ENCODE measurements at regions not wholly inside any gene's neighbourhood (a gene's known extent, or its start where the extent isn't known, plus 50 kb on each side); places are given as distances from the start of the nearest gene placed in this dataset.
"Not testable (repeated sequence)": the region's sequence is repeated elsewhere in the genome, so short reads cannot be mapped to it uniquely, and the experiment has no call there.

- DNase-seq (ENCODE audit: low spot score in 2 of 2) = peak in 1 of 2 donors; percentile 58
- intact Hi-C loops (cut with DNase I; ENCODE audit: low total_unique reads) = no loop called here
- H3K4me3 ChIP-seq (ENCODE audit: low read depth, poor library complexity, severe bottlenecking) = peak overlapping the region; percentile 19
- TF ChIP-seq, protein P1, sequence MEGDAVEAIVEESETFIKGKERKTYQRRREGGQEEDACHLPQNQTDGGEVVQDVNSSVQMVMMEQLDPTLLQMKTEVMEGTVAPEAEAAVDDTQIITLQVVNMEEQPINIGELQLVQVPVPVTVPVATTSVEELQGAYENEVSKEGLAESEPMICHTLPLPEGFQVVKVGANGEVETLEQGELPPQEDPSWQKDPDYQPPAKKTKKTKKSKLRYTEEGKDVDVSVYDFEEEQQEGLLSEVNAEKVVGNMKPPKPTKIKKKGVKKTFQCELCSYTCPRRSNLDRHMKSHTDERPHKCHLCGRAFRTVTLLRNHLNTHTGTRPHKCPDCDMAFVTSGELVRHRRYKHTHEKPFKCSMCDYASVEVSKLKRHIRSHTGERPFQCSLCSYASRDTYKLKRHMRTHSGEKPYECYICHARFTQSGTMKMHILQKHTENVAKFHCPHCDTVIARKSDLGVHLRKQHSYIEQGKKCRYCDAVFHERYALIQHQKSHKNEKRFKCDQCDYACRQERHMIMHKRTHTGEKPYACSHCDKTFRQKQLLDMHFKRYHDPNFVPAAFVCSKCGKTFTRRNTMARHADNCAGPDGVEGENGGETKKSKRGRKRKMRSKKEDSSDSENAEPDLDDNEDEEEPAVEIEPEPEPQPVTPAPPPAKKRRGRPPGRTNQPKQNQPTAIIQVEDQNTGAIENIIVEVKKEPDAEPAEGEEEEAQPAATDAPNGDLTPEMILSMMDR (IDR thresholded peaks at IDR 0.05) = no peak
- TF ChIP-seq POLR2A (IDR thresholded peaks at IDR 0.05) = no peak
- WGBS, 2 donors = 1 to 2% methylated on average over 34 of the region's 34 CpGs
These were observed 67.9 kb upstream of the USP15 start for GRCh38 chr12:62192180-62192902.

- intact Hi-C loops (cut with DNase I; ENCODE audit: low total_unique reads) = no loop called here
- TF ChIP-seq, protein P1 (IDR thresholded peaks at IDR 0.05) = no peak
- no peak for TF ChIP-seq POLR2A (IDR thresholded peaks at IDR 0.05)
- H3K4me3 ChIP-seq (ENCODE audit: low read depth, poor library complexity, severe bottlenecking) = no peak overlapping the region
- 16 to 19% methylated on average over 7 of the region's 7 CpGs for WGBS, 2 donors
- no peak for DNase-seq (ENCODE audit: low spot score in 2 of 2)
These were observed 67.3 kb upstream of the USP15 start for GRCh38 chr12:62192903-62193250.

- WGBS, 2 donors = 19 to 29% methylated on average over 1 of the region's 1 CpG
- H3K4me3 ChIP-seq (ENCODE audit: low read depth, poor library complexity, severe bottlenecking) = no peak overlapping the region
- intact Hi-C loops (cut with DNase I; ENCODE audit: low total_unique reads) = no loop called here
- no peak for DNase-seq (ENCODE audit: low spot score in 2 of 2)
- TF ChIP-seq, protein P1 (IDR thresholded peaks at IDR 0.05) = no peak
- no peak for TF ChIP-seq POLR2A (IDR thresholded peaks at IDR 0.05)
These were observed 66.2 kb upstream of the USP15 start for GRCh38 chr12:62194031-62194430.

GRCh38 chr12:62194616-62195015 is 65.6 kb upstream of the USP15 start:
- no peak for DNase-seq (ENCODE audit: low spot score in 2 of 2)
- intact Hi-C loops (cut with DNase I; ENCODE audit: low total_unique reads) = no loop called here
- no peak overlapping the region for H3K4me3 ChIP-seq (ENCODE audit: low read depth, poor library complexity, severe bottlenecking)
- TF ChIP-seq, protein P1 (IDR thresholded peaks at IDR 0.05) = no peak
- no peak for TF ChIP-seq POLR2A (IDR thresholded peaks at IDR 0.05)

- intact Hi-C loops (cut with DNase I; ENCODE audit: low total_unique reads) = no loop called here
- no peak for DNase-seq (ENCODE audit: low spot score in 2 of 2)
- TF ChIP-seq POLR2A (IDR thresholded peaks at IDR 0.05) = no peak
- TF ChIP-seq, protein P1 (IDR thresholded peaks at IDR 0.05) = no peak
- no peak overlapping the region for H3K4me3 ChIP-seq (ENCODE audit: low read depth, poor library complexity, severe bottlenecking)
These were observed 64.1 kb upstream of the USP15 start for GRCh38 chr12:62196146-62196545.

- DNase-seq (ENCODE audit: low spot score in 2 of 2); intact Hi-C loops (cut with DNase I; ENCODE audit: low total_unique reads); H3K4me3 ChIP-seq (ENCODE audit: low read depth, poor library complexity, severe bottlenecking): not testable (repeated sequence)
- WGBS, 2 donors = 80 to 84% methylated on average over 3 of the region's 3 CpGs
These were observed 57.3 kb upstream of the USP15 start for GRCh38 chr12:62202861-62203260.
